ENCODE measurements at regions not wholly inside any gene's neighbourhood (a gene's known extent, or its start where the extent isn't known, plus 50 kb on each side); places are given as distances from the start of the nearest gene placed in this dataset.
"Not testable (repeated sequence)": the region's sequence is repeated elsewhere in the genome, so short reads cannot be mapped to it uniquely, and the experiment has no call there.

DNA sequence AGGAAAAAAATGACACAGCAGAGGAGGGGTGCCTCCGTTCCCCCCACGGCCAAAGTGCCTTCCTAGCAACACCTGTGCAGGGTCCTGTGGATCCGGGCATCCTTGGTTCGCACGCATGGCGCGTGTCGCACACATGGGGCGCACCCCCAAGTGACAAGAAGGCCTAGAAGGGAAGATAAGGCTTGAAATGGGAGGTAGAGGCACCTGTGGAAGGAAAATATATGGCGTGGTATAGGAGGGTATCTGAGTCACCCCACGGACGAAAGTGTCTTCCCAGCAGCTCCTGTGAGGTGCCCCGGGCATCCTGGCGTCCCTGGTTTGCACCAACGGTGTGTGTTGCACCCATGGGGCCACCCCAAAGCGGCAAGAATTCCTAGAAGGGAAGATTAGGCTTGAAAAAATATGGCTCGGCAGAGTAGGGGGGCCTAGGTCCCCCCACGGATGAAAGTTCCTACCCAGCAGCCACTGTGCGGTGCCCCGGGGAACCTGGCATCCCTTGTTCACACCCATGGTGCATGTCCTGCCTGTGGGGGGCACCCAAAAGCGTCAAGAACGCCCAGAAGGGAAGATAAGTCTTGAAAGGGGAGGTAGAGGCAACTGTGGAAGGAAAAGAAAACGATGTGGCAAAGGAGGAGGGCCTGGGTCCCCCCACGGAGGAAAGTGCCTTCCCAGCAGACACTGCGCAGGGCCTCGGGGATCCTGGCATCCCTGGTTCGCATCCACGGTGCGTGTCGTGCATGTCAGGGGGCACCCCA, 280.0 kb downstream of the ALG10 start:
- Histone ChIP-seq H3K27me3 (ENCODE audit: control insufficient read depth, insufficient read depth, low read length) (no peaks in the 10 kb centered on the region), H3K4me3 (ENCODE audit: low read depth, low read length) (no peak overlapping the region), H3K4me1 (ENCODE audit: control insufficient read depth, insufficient read depth, low read length) (no peaks in the 10 kb centered on the region), H3K9me3 (ENCODE audit: control insufficient read depth, insufficient read depth, low read length) (peaks cover 15% of the 10 kb centered on the region), H3K36me3 (ENCODE audit: control insufficient read depth, insufficient read depth, low read length) (peaks cover 3% of the 10 kb centered on the region), H3K9ac (ENCODE audit: low read depth, low read length) (no peak overlapping the region)

DNA sequence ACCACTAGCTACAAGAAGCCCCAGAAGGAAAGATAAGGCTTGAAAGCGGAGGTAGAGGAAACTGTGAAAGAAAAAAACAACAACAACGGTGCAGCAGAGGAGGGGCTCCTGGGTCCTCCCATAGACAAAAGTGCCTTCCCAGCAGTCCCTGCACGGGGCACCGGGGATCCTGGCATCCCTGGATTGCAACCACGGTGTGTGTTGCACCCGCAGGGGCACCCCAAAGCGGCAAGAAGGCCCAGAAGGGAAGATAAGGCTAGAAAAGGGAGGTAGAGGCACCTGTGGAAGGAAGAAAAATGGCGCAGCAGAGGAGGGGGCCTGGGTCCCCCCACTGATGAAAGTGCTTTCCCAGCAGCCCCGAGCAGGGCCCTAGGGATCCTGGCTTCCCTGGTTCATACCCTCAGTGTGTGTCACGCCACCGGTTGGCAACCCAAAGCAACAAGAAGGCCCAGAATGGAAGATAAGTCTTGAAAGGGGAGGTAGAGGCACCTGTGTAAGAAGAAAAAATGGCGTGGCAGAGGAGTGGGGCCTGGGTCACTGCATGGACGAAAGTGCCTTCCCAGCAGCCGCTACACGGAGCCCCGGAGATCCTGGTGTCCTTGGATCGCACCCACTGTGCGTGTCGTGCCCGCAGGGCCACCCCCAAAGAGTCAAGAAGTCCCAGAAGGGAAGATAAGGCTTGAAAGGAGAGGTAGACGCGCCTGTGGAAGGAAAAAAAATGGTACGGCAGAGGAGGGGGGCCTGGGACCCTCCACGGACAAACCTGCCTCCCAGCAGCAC, 281.0 kb downstream of the ALG10 start:
- H3K9ac ChIP-seq (ENCODE audit: low read depth, low read length) = no peak overlapping the region
- no peaks in the 10 kb centered on the region for H3K27me3 ChIP-seq (ENCODE audit: control insufficient read depth, insufficient read depth, low read length)
- no peaks in the 10 kb centered on the region for H3K4me1 ChIP-seq (ENCODE audit: control insufficient read depth, insufficient read depth, low read length)
- H3K9me3 ChIP-seq (ENCODE audit: control insufficient read depth, insufficient read depth, low read length) = peaks cover 15% of the 10 kb centered on the region
- H3K36me3 ChIP-seq (ENCODE audit: control insufficient read depth, insufficient read depth, low read length) = peaks cover 3% of the 10 kb centered on the region
- H3K4me3 ChIP-seq (ENCODE audit: low read depth, low read length) = no peak overlapping the region

DNA sequence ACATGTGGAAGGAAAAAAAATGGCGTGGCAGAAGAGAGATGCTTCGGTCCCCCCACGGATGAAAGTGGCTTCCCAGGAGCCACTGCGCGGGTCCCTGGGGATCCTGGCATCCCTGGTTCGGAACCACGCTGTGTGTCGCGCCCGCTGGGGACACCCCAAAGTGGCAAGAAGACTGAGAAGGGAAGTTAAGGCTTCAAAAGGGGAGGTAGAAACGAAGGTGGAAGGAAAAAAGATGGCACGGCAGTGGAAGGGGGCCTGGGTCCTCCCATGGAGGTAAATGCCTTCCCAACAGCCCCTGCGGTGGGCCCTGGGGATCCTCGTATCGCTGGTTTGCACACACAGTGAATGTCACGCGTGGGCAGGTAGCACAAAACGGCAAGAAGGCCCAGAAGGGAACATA, 281.7 kb downstream of the ALG10 start:
- H3K4me1 ChIP-seq (ENCODE audit: control insufficient read depth, insufficient read depth, low read length) = no peaks in the 10 kb centered on the region
- H3K27me3 ChIP-seq (ENCODE audit: control insufficient read depth, insufficient read depth, low read length) = no peaks in the 10 kb centered on the region
- H3K9ac ChIP-seq (ENCODE audit: low read depth, low read length) = no peak overlapping the region
- peaks cover 3% of the 10 kb centered on the region for H3K36me3 ChIP-seq (ENCODE audit: control insufficient read depth, insufficient read depth, low read length)
- H3K9me3 ChIP-seq (ENCODE audit: control insufficient read depth, insufficient read depth, low read length) = peaks cover 15% of the 10 kb centered on the region
- H3K4me3 ChIP-seq (ENCODE audit: low read depth, low read length) = no peak overlapping the region

DNA sequence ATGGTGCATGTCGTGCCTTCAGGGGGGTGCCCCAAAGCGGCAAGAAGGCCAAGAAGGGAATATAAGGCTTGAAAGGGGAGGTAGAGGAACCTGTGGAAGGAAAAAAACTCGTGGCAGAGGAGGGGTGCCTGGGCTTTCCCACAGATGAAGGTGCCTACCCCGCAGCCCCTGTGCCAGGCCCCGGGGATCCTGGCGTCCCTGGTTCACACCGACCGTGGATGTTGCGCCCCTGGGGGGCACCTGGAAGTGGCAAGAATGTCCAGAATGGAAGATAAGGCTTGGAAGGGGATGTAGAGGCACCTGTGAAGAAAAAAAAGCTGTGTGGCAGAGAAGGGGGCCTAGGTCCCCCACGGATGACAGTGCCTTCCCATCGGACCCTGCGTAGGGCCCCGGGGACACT, 282.2 kb downstream of the ALG10 start:
- Histone ChIP-seq H3K9me3 (ENCODE audit: control insufficient read depth, insufficient read depth, low read length) (peaks cover 15% of the 10 kb centered on the region), H3K4me3 (ENCODE audit: low read depth, low read length) (no peak overlapping the region), H3K4me1 (ENCODE audit: control insufficient read depth, insufficient read depth, low read length) (no peaks in the 10 kb centered on the region), H3K27me3 (ENCODE audit: control insufficient read depth, insufficient read depth, low read length) (no peaks in the 10 kb centered on the region), H3K9ac (ENCODE audit: low read depth, low read length) (no peak overlapping the region), H3K36me3 (ENCODE audit: control insufficient read depth, insufficient read depth, low read length) (peaks cover 3% of the 10 kb centered on the region)

DNA sequence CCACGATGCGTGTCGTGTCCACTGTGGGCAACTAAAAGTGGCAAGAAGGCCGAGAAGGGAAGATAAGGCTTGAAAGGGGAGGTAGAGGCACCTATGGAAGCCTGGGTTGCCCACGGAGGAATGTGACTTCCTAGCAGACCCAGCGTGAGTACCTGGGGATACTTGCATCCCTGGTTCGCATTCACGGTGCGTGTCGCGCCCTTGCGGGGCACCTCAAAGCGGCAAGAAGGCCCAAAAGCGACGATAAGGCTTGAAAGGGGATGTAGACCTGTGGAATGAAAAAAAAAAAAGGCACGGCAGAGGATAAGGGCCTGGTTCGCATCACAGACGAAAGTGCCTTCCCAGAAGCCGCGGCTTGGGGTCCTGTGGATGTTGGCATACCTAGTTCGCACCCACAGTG, 282.9 kb downstream of the ALG10 start:
- H3K4me3 ChIP-seq (ENCODE audit: low read depth, low read length) = no peak overlapping the region
- no peaks in the 10 kb centered on the region for H3K27me3 ChIP-seq (ENCODE audit: control insufficient read depth, insufficient read depth, low read length)
- no peaks in the 10 kb centered on the region for H3K4me1 ChIP-seq (ENCODE audit: control insufficient read depth, insufficient read depth, low read length)
- peaks cover 15% of the 10 kb centered on the region for H3K9me3 ChIP-seq (ENCODE audit: control insufficient read depth, insufficient read depth, low read length)
- peaks cover 3% of the 10 kb centered on the region for H3K36me3 ChIP-seq (ENCODE audit: control insufficient read depth, insufficient read depth, low read length)
- no peak overlapping the region for H3K9ac ChIP-seq (ENCODE audit: low read depth, low read length)

DNA sequence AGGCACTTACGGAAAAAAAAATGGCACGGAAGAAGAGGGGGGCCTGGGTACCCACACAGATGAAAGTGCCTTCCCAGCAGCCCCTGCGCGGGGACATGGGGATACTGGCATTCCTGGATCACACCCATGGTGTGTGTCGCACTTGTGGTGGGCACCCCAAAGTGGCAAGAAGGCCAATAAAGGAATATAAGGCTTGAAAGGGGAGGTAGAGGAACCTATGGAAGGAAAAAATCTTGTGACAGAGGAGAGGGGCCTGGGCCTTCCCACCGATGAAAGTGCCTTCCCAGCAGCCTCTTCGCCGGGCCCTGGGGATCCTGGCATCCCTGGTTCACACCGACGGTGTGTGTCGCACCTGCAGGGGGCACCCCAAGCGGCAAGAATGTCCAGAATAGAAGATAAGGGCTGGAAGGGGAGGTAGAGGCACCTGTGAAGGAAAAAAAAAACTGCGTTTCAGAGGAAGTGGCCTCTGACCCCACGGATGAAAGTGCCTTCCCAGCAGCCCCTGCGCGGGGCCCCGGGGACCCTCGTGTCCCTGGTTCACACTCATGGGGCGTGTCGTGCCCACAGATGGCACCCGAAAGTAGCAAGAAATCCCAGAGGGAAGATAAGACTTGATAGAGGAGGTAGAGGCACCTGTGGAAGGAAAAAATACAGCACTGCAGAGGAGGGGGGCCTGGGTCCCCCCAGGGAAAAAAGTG, 284.0 kb downstream of the ALG10 start:
- Histone ChIP-seq H3K36me3 (ENCODE audit: control insufficient read depth, insufficient read depth, low read length) (no peaks in the 10 kb centered on the region), H3K4me1 (ENCODE audit: control insufficient read depth, insufficient read depth, low read length) (no peaks in the 10 kb centered on the region), H3K9ac (ENCODE audit: low read depth, low read length) (no peak overlapping the region), H3K4me3 (ENCODE audit: low read depth, low read length) (no peak overlapping the region), H3K9me3 (ENCODE audit: control insufficient read depth, insufficient read depth, low read length) (peaks cover 14% of the 10 kb centered on the region), H3K27me3 (ENCODE audit: control insufficient read depth, insufficient read depth, low read length) (no peaks in the 10 kb centered on the region)

DNA sequence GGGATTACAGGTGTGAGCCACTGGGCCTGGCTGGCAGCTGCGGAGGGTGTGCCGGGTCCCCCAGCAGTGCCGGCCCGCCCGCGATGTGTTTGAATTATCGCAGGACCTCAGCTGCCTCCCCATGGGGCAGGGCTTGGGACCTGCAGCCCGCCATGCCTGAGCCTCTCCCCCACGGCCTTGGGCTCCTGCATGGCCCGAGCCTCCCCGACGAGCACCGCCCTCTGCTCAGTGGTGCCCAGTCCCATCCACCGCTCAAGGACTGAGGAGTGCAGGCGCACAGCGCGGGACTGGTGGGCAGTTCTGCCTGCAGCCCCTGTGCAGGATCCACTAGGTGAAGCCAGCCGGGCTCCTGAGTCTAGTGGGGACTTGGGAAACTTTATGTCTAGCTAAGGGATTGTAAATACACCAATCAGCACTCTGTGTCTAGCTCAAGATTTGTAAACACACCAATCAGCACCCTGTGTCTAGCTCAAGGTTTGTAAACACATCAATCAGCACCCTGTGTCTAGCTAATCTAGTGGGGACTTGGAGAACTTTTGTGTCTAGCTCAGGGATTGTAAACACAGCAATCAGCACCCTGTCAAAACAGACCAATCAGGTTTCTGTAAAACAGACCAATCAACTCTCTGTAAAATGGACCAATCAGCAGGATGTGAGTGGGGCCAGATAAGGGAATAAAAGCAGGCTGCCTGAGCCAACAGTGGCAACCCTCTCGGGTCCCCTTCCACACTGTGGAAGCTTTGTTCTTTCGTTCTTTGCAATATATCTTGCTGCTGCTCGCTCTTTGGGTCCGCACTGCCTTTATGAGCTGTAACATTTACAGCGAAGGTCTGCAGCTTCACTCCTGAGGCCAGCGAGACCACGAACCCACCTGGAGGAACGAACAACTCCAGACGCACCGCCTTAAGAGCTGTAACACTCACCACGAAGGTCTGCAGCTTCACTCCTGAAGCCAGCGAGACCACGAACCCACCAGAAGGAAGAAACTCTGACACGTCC, 287.8 kb downstream of the ALG10 start:
- not testable (repeated sequence) for H3K9ac ChIP-seq (ENCODE audit: low read depth, low read length); H3K4me3 ChIP-seq (ENCODE audit: low read depth, low read length); H3K9me3 ChIP-seq (ENCODE audit: control insufficient read depth, insufficient read depth, low read length); H3K36me3 ChIP-seq (ENCODE audit: control insufficient read depth, insufficient read depth, low read length); H3K4me1 ChIP-seq (ENCODE audit: control insufficient read depth, insufficient read depth, low read length); H3K27me3 ChIP-seq (ENCODE audit: control insufficient read depth, insufficient read depth, low read length)

DNA sequence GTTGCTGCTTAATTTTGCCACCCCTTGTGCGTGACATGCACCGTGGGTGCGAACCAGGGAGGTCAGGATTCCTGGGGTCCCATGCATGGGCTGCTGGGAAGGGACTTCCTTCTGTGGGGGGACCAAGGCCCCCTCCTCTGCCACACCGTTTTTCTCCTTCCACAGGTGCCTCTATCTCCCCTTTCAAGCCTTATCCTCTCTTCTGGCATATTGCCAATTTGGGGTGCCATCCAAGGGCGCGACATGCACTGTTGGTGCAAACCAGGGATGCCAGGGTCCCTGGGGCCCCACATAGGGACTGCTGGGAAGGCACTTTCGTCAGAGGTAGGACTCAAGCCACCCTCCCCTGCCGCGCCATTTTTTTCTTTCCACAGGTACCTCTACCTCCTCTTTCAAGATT, 289.0 kb downstream of the ALG10 start:
- H3K9me3 ChIP-seq (ENCODE audit: control insufficient read depth, insufficient read depth, low read length) = no peaks in the 10 kb centered on the region
- no peaks in the 10 kb centered on the region for H3K27me3 ChIP-seq (ENCODE audit: control insufficient read depth, insufficient read depth, low read length)
- H3K9ac ChIP-seq (ENCODE audit: low read depth, low read length) = no peak overlapping the region
- no peaks in the 10 kb centered on the region for H3K4me1 ChIP-seq (ENCODE audit: control insufficient read depth, insufficient read depth, low read length)
- H3K4me3 ChIP-seq (ENCODE audit: low read depth, low read length) = no peak overlapping the region
- peaks cover 2% of the 10 kb centered on the region for H3K36me3 ChIP-seq (ENCODE audit: control insufficient read depth, insufficient read depth, low read length)

DNA sequence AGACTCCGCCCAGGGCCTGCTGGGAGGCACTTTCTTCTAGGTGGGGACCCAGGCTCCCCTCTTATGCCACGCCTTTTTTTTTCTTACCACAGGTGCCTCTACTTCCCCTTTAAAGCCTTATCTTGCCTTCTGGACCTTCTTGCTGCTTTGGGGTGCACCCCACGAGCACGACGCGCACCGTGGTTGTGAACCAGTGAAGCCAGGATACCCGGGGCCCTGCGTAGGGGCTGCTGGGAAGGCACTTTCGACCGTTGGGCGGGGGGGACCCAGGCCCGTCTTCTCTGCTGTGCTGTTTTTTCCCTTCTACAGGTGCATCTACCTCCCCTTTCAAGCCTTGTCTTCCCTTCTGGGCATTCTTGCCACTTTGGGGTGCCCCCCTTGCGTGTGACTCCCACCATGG, 305.4 kb downstream of the ALG10 start:
- Histone ChIP-seq H3K27me3 (ENCODE audit: control insufficient read depth, insufficient read depth, low read length) (no peaks in the 10 kb centered on the region), H3K9me3 (ENCODE audit: control insufficient read depth, insufficient read depth, low read length) (peaks cover 20% of the 10 kb centered on the region), H3K4me1 (ENCODE audit: control insufficient read depth, insufficient read depth, low read length) (no peaks in the 10 kb centered on the region), H3K9ac (ENCODE audit: low read depth, low read length) (no peak overlapping the region), H3K36me3 (ENCODE audit: control insufficient read depth, insufficient read depth, low read length) (no peaks in the 10 kb centered on the region), H3K4me3 (ENCODE audit: low read depth, low read length) (no peak overlapping the region)

DNA sequence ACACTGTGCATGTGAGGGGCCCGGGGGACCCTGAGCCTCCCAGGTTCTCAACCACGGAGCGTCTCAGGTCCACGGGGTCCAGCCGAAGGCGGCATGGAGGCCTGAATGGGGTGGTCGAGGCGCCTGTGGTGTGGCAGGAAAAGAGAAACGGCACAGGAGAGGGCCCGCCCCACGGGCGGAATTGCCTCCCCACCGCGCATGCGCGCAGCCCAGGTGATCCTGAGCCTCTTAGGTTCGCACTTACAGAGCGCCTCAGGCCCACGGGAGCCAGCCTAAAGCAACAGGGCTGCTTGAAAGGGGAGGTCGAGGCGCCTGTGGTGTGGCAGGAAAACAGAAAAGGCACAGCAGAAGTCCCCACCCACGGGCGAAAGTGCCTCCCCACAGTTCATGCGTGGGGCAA, 311.0 kb downstream of the ALG10 start:
- Histone ChIP-seq H3K9ac (ENCODE audit: low read depth, low read length) (no peak overlapping the region), H3K4me3 (ENCODE audit: low read depth, low read length) (no peak overlapping the region), H3K27me3 (ENCODE audit: control insufficient read depth, insufficient read depth, low read length) (no peaks in the 10 kb centered on the region), H3K4me1 (ENCODE audit: control insufficient read depth, insufficient read depth, low read length) (no peaks in the 10 kb centered on the region), H3K36me3 (ENCODE audit: control insufficient read depth, insufficient read depth, low read length) (no peaks in the 10 kb centered on the region), H3K9me3 (ENCODE audit: control insufficient read depth, insufficient read depth, low read length) (peaks cover 13% of the 10 kb centered on the region)

DNA sequence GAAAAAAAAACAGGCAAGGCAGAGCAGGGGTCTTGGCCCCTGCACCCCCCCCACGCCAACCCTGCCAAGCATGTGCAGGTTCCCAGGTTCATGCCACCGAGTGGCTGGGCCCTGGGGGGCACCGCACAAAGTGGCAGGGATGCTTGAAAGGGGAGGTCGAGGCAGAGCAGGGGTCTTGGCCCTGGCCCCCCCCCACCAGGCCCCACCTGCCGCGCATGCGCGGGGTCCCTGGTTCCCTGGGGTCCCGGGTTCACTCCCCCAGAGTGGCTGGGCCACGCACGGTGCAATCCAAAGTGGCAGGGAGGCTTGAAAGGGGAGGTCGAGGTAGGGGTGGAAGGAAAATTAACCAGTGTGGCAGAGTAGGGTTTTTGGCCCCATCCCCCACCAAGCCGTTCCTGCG, 312.2 kb downstream of the ALG10 start:
- no peak overlapping the region for H3K4me3 ChIP-seq (ENCODE audit: low read depth, low read length)
- H3K9me3 ChIP-seq (ENCODE audit: control insufficient read depth, insufficient read depth, low read length) = peaks cover 10% of the 10 kb centered on the region
- no peaks in the 10 kb centered on the region for H3K4me1 ChIP-seq (ENCODE audit: control insufficient read depth, insufficient read depth, low read length)
- no peaks in the 10 kb centered on the region for H3K27me3 ChIP-seq (ENCODE audit: control insufficient read depth, insufficient read depth, low read length)
- H3K36me3 ChIP-seq (ENCODE audit: control insufficient read depth, insufficient read depth, low read length) = no peaks in the 10 kb centered on the region
- H3K9ac ChIP-seq (ENCODE audit: low read depth, low read length) = no peak overlapping the region

All from iPS-15b (cell line).